ENCODE measurements at regions not wholly inside any gene's neighbourhood (a gene's known extent, or its start where the extent isn't known, plus 50 kb on each side); places are given as distances from the start of the nearest gene placed in this dataset.

- FAIRE-seq: no peak
- H4K8ac ChIP-seq (ENCODE audit: extremely low read depth, insufficient read depth, low read length): no peak overlapping the region
- POLR2A ChIA-PET (ENCODE audit: partially characterized antibody): no interaction called here
- H2BK5ac ChIP-seq (ENCODE audit: low read depth, low read length): no peak overlapping the region
- H3K4ac ChIP-seq (replicated peaks; ENCODE audit: insufficient read length, low read depth, low read length): no peak overlapping the region
- no peak overlapping the region for H2AK5ac ChIP-seq (ENCODE audit: low read depth, low read length)
- CTCF ChIA-PET (ENCODE audit: partially characterized antibody): interaction anchor here (0.7 to 1.7 kb wide), 3 partner anchors 172 to 328 kb away, joined by 3 to 4 read pairs (median 3); no protein-coding TSS in a partner anchor
- H3K36me3 ChIP-seq (ENCODE audit: control insufficient read depth in 2 of 4, insufficient read depth in 4 of 4, low read length in 3 of 4): no peaks in the 10 kb centered on the region
- 93% methylated on average over 3 of the region's 3 CpGs; no CpG with 5 or more reads in 1 of the 2 experiments for WGBS, 2 experiments (ENCODE audit: extremely low coverage in 1 of 2, insufficient coverage in 1 of 2, insufficient read length in 1 of 2, insufficient replicate concordance in 2 of 2, low coverage in 1 of 2, low lambda C conversion rate in 2 of 2, missing lambda C conversion rate in 1 of 2)
- no peak overlapping the region for H3K9ac ChIP-seq (replicated peaks in 1 of 4; ENCODE audit: extremely low read depth in 1 of 4, low read depth in 3 of 4, low read length in 3 of 4)
- H3K4me3 ChIP-seq (ENCODE audit: extremely low read depth in 1 of 4, insufficient read depth in 2 of 4, low read depth in 3 of 4, low read length in 4 of 4): no peak overlapping the region
- no peak for DNase-seq (ENCODE audit: low read depth in 1 of 2, low spot score in 2 of 2)
- H3K79me2 ChIP-seq (ENCODE audit: control insufficient read depth in 1 of 2, insufficient read depth in 2 of 2, low read length in 2 of 2): no peaks in the 10 kb centered on the region
- no peak overlapping the region for H3K23ac ChIP-seq (ENCODE audit: insufficient read length)
- H2BK120ac ChIP-seq (replicated peaks; ENCODE audit: low read depth, low read length): no peak overlapping the region
- no peak overlapping the region for H2AFZ ChIP-seq (ENCODE audit: low read length)
- H3K14ac ChIP-seq (ENCODE audit: insufficient read length): no peak overlapping the region
- no peak overlapping the region for H3K18ac ChIP-seq (ENCODE audit: extremely low read depth, low read length)
- H4K5ac ChIP-seq (ENCODE audit: insufficient read length, low read depth, low read length): no peak overlapping the region
- no peak overlapping the region for H2BK12ac ChIP-seq (ENCODE audit: low read depth, low read length)
- no peak overlapping the region for H3K27ac ChIP-seq (ENCODE audit: low read depth, low read length)
- H3K23me2 ChIP-seq (ENCODE audit: low read depth, low read length): peaks cover 4% of the 10 kb centered on the region; the same call in 1 of the 2 replicates
- no peaks in the 10 kb centered on the region for H3K79me1 ChIP-seq (ENCODE audit: low read depth, low read length)
- no peaks in the 10 kb centered on the region for H3K9me3 ChIP-seq (ENCODE audit: insufficient read depth in 2 of 2, low read depth in 1 of 2, low read length in 1 of 2)
- H2BK15ac ChIP-seq (ENCODE audit: low read length): no peak overlapping the region
- no peak overlapping the region for H3K56ac ChIP-seq (replicated peaks; ENCODE audit: insufficient read length, low read depth, low read length)
- H3K27me3 ChIP-seq (replicated peaks in 1 of 4; ENCODE audit: control insufficient read depth in 3 of 4, extremely low read depth in 1 of 4, insufficient read depth in 3 of 4, low read length in 3 of 4): no peaks in the 10 kb centered on the region
- no peak overlapping the region for H4K91ac ChIP-seq (replicated peaks; ENCODE audit: insufficient read length, low read length)
- H3K4me1 ChIP-seq (replicated peaks in 1 of 4; ENCODE audit: control insufficient read depth in 3 of 4, insufficient read depth in 4 of 4, low read length in 3 of 4): no peaks in the 10 kb centered on the region
- no peak overlapping the region for H3K4me2 ChIP-seq (ENCODE audit: insufficient read depth in 1 of 2, low read depth in 2 of 2, low read length in 2 of 2)
- no peaks in the 10 kb centered on the region for H4K20me1 ChIP-seq (replicated peaks in 1 of 2; ENCODE audit: control insufficient read depth in 1 of 2, insufficient read depth in 2 of 2, low read length in 2 of 2)
- H2BK20ac ChIP-seq (ENCODE audit: low read length): no peak overlapping the region
- TF ChIP-seq RFX5 (IDR thresholded peaks at IDR 0.05; ENCODE audit: borderline replicate concordance, low read depth, low read length): no peak
- TF ChIP-seq ASH2L (IDR thresholded peaks at IDR 0.05; ENCODE audit: low read length): no peak
Measured at GRCh38 chr5:133698259-133698554, 85.9 kb upstream of the FSTL4 start.
